HG03039 (cell line): ENCODE measurements at regions not wholly inside any gene's neighbourhood (a gene's known extent, or its start where the extent isn't known, plus 50 kb on each side); places are given as distances from the start of the nearest gene placed in this dataset.

Experiments used
- ATAC-seq: cut with Tn5 transposase; IDR thresholded peaks from one replicate; pipeline ENCODE4 v1.9.1; 2021; ENCODE audit warnings: mild to moderate bottlenecking, moderate library complexity; ENCODE audit not compliant: unreplicated experiment

DNA sequence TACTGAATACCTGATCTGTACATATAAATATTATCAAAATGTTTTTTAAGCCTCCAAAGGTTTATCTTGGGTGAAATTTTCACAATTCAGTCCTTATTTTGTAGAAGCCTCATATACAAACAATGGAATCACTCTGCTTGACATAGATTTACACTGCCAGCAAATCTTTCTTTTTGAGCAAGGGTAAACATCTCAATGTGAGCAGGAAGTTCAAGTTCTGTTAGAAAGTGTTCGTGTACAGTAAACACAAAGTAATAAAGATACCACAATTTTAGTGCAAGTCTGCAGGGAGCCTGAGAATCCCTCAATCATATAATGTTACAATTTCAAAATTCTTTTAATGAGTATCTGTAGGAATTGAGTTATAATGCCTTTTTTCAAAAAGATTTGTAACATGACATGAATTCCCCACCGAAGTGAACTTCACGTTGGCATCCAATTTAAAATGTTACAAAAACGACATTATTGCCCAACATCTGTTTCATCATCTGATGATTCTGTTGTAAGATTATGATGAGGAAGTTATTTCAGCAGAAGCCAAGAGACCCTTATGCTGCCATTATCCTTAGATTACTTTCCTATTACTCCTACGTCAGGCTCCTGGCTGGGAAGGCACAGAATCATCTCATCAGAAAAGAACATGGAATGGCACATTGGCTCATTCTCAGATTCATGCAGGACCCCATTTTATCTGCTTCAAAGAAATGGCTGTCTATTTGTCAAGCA lies 283.9 kb upstream of the ACVR2A start:
- ATAC-seq = no peak

GRCh38 chr2:147559070-147559725 lies 285.6 kb upstream of the ACVR2A start:
- ATAC-seq = no peak

DNA sequence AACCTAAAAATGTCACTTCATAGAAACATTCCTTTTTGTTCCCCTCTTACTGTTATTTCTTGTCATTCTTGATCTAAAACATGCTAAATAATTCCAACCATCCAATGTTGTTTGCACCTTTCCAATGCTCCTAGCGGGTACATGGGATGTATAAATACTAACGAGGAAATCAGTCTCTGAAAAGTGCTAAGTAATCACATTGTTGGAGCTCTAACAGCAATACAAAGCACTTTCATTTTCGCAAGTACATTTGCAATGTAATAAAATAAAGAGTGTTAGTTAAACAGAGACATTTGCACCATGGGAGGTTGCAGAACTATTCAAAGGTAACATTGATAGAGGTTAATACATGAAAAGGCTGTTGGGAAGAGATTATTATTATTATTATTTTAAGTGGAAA lies 286.2 kb upstream of the ACVR2A start:
- no peak for ATAC-seq

GRCh38 chr2:147554521-147555107 lies 290.2 kb upstream of the ACVR2A start:
- ATAC-seq = no peak

DNA sequence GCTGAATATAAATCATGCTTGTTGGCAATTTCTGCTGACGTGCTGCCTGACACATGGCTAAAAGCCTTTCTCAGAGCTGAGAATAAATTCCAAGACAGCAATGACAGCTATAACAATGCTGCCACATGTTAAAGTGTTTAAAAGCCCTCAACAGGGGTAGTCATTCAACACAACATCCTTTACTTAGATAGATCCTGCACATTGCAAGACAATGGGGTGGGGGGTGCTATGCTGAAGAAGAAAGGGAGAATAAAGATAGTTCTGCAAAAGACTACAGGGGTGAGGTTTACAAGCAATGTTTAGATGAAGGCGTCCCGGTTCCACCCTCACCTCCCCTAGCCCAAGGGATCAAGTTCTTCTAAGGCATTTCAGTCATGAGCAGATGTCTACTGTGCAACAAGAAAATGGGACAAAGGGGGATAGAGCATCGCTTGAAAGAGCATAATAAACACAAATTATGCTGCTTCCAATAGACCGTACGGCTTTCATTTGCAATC lies 291.0 kb upstream of the ACVR2A start:
- no peak for ATAC-seq

DNA sequence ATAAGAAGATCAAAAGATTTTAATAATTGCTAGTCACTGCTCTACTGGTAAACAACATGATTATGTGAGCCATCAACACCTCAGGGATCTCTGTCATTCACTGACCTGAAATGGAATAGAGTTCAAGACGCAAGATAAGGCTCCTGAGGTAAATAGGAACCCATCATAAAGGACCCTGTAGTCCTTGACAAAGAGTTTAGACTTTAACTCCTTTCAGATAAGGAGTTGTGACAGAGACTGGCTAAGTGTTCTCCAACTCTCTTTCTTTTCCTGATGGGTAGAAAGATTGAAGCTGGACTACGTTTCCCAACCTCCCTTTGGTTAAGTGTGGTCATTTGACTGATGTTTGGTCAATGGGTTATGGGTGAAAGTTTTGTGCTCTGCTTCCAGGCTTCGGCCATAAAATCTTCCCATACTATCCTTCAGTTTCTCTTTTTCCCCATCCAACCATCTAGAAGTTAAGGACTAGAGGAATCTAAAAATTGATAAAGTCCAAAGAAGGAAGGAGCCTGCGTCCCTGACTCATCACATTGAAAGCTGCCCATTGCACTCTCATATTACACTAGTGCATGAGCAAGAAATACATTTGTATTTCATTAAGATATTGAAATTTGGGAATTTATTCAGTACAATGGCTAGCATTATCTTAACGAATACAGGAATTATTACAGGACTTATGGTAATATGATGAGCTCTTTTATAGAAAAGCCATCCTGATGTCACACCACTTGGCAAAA lies 293.7 kb upstream of the ACVR2A start:
- ATAC-seq = no peak

DNA sequence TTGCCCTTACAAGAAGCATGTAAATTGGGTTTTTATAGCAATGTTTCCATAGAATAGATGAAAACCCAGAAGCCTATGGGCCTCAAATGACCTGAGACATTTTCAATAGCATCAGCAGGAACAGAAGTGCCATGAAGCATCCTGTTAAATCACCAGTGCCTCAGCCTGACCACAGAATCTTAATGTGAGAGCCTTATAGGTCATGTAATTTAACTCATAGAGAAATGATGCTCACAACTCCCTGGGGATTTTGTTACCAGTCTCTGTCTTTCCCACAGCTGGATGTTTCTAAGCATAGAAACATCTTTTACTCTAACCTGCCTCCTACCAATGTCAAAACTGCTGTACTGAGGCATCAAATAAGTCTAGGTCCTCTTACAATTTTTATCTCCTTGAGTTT lies 295.8 kb upstream of the ACVR2A start:
- ATAC-seq = no peak

- no peak for ATAC-seq
Measured at GRCh38 chr2:147548451-147548850, 296.4 kb upstream of the ACVR2A start.

GRCh38 chr2:147547440-147547839 lies 297.4 kb upstream of the ACVR2A start:
- ATAC-seq = no peak

DNA sequence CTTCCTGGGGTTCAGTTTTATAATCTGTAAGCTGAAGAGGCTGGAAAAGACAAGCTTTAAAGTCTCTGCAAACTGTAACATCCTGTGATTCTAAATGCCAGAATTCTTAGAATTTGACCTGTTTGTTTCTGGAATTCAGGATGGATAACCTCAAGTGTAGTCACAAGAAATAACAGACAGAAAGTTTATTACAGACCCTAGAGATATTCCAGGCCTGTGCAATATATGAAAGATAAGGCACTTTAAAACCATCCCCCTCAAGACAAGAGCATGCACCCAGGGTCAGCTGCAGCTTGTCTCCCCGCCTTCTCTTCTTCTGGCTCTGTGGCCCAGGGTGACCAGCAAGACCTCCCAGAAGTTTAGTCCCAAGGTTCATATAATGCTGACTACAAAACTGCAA lies 298.7 kb upstream of the ACVR2A start:
- no peak for ATAC-seq

DNA sequence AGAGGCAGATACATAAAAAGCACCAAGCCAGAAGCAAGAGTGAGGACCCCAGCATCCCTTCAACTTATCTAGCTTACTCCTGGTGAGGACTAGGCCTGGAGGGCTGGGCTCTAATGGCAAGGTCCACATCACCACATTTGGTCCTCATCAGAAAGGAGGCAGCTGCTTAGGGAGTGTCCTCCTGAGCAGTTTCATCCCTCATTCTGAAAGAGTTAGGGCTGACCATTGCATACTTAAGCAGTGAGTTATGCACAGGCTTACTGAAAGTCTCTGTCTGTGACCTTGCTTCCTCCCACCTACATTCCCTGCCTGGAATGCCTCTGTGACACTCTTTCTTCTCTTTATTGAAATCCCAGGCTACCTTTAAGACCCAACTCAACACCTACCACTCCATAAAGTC lies 301.8 kb upstream of the ACVR2A start:
- no peak for ATAC-seq

GRCh38 chr2:147542351-147542750 lies 302.5 kb upstream of the ACVR2A start:
- ATAC-seq = no peak

GRCh38 chr2:147541314-147541713 lies 303.5 kb upstream of the ACVR2A start:
- no peak for ATAC-seq

- no peak for ATAC-seq
Measured at GRCh38 chr2:147538821-147539220, 306.0 kb upstream of the ACVR2A start.

- ATAC-seq = no peak
Measured at GRCh38 chr2:147538088-147538487, 306.7 kb upstream of the ACVR2A start.

GRCh38 chr2:147531269-147531668 lies 313.6 kb upstream of the ACVR2A start:
- no peak for ATAC-seq

- ATAC-seq = no peak
Measured at GRCh38 chr2:147530033-147530432, 314.8 kb upstream of the ACVR2A start.

GRCh38 chr2:147525819-147526489 lies 318.9 kb upstream of the ACVR2A start:
- ATAC-seq = no peak

DNA sequence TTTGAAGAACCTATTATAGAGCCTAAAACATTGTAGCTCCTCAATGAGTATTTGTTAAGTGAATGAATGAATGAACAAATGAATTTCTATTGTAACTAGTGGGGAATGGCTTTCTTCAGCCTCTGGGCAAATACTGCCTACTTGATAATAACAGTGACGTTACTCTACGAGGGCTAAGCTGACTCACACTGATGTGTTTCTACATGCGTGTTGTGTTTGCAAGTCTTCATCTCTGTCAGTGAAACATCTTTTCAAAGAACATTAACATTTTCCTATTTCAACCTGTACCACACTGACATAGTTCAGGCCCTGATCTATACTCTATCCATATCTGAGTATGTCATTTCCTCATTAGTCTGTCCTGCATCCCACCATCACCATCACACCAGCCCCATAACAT lies 319.9 kb upstream of the ACVR2A start:
- ATAC-seq = no peak

GRCh38 chr2:147523415-147523814 lies 321.4 kb upstream of the ACVR2A start:
- no peak for ATAC-seq

GRCh38 chr2:147521936-147522335 lies 322.9 kb upstream of the ACVR2A start:
- ATAC-seq = no peak
